A673 (cell line): ENCODE measurements at regions not wholly inside any gene's neighbourhood (a gene's known extent, or its start where the extent isn't known, plus 50 kb on each side); places are given as distances from the start of the nearest gene placed in this dataset.

Experiments
- BruUV-seq: library from RNA; stranded (reverse); fragments of 400-500 nt; replicated peaks from 2 replicates; lab custom pipeline; 2021; lab: Mats Ljungman, UMichigan
- CTCF ChIA-PET: fragments of 300-600 bp; sonication (Branson Sonifier 250); formaldehyde crosslinking; loops from one replicate; lab custom pipeline; 2022; ENCODE audit warnings: antibody characterized with exemption; lab: Charles Lee
- POLR2A ChIA-PET: fragments of 300-600 bp; sonication (Branson Sonifier 250); formaldehyde crosslinking; loops from one replicate; lab custom pipeline; 2022; ENCODE audit warnings: antibody characterized with exemption; ENCODE audit not compliant: low non-redundant PET; lab: Charles Lee
- DNase-seq: peaks from one replicate; pipeline ENCODE4 v3.0.0-alpha.2; 2015; ENCODE audit warnings: low spot score
- H3K27ac ChIP-seq: fragments of 200-600 bp; sonication (generic); 2 replicates; pipeline ENCODE4 v1.5.1; 2016; ENCODE audit warnings: mixed run types, low read depth, mild to moderate bottlenecking, mixed read lengths, antibody characterized with exemption, low read length; ENCODE audit not compliant: poor library complexity, severe bottlenecking
- H3K27me3 ChIP-seq: fragments of 200-600 bp; sonication (generic); replicated peaks from 2 replicates; pipeline ENCODE4 v1.6.1; 2017; ENCODE audit warnings: mixed run types, low read depth, mild to moderate bottlenecking, mixed read lengths, antibody characterized with exemption, low read length; ENCODE audit not compliant: insufficient read depth, poor library complexity
- H3K36me3 ChIP-seq: fragments of 200-600 bp; sonication (generic); 2 replicates; pipeline ENCODE4 v1.6.1; 2016; ENCODE audit warnings: mixed run types, mild to moderate bottlenecking, mixed read lengths, antibody characterized with exemption, low read length; ENCODE audit not compliant: insufficient read depth, poor library complexity, severe bottlenecking
- H3K4me1 ChIP-seq: fragments of 200-600 bp; sonication (generic); 2 replicates; pipeline ENCODE4 v1.6.1; 2017; ENCODE audit warnings: mixed run types, mild to moderate bottlenecking, mixed read lengths, antibody characterized with exemption, low read length; ENCODE audit not compliant: insufficient read depth, poor library complexity, severe bottlenecking
- H3K4me3 ChIP-seq: fragments of 200-600 bp; sonication (generic); 2 replicates; pipeline ENCODE4 v1.5.1; 2016; ENCODE audit warnings: low read depth, mixed run types, mild to moderate bottlenecking, mixed read lengths, low read length; ENCODE audit not compliant: poor library complexity, severe bottlenecking
- H3K9me3 ChIP-seq: fragments of 200-600 bp; sonication (generic); 2 replicates; pipeline ENCODE4 v1.6.1; 2016; ENCODE audit warnings: mixed run types, low read depth, mild to moderate bottlenecking, mixed read lengths, antibody characterized with exemption, low read length; ENCODE audit not compliant: poor library complexity, severe bottlenecking
- CTCF ChIP-seq: fragments of 300-800, 200-600 bp; sonication (generic); conservative IDR thresholded peaks from 2 replicates; pipeline ENCODE4 v1.5.1; 2017; ENCODE audit warnings: low read depth, mild to moderate bottlenecking, antibody characterized with exemption, low read length, moderate library complexity, mixed read lengths
- EZH2 ChIP-seq: fragments of 200-600 bp; sonication (generic); IDR thresholded peaks from 2 replicates; pipeline ENCODE4 v1.6.1; 2017; ENCODE audit warnings: borderline replicate concordance, low read depth, mild to moderate bottlenecking, mixed read lengths, antibody characterized with exemption, low read length; ENCODE audit not compliant: poor library complexity, severe bottlenecking
- intact Hi-C: fragments of 100-400 bp; cut with micrococcal nuclease; formaldehyde crosslinking; loops from one replicate; pipeline ENCODE4 v1.10.0; 2022; ENCODE audit not compliant: unreplicated experiment

DNA sequence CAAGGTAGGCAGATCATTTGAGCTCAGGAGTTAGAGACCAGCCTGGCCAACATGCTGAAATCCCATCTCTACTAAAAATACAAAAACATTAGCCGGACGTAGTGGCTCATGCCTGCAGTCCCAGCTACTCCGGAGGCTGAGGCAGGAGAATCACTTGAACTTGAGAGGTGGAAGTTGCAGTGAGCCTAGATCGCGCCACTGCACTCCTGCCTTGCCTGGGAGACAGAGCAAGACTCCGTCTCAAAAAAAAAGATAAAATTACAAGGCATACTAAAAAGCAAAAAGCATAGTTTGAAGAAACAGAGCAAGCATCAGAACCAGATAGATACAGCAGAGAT lies 61.2 kb upstream of the CDC42BPA start:
- DNase-seq = no peak
- no TSS peak for BruUV-seq
- Histone ChIP-seq H3K27ac (no peak overlapping the region), H3K36me3 (no peaks in the 10 kb centered on the region), H3K4me1 (no peaks in the 10 kb centered on the region), H3K9me3 (no peaks in the 10 kb centered on the region), H3K27me3 (peaks cover 46% of the 10 kb centered on the region), H3K4me3 (no peak overlapping the region)
- ChIA-PET POLR2A (no interaction called here), CTCF (interaction anchor here (0.6 kb wide), 1 partner anchor 755 kb away, joined by 6 read pairs; no protein-coding TSS in a partner anchor)
- TF ChIP-seq EZH2 = no peak
- TF ChIP-seq CTCF = no peak
- intact Hi-C loops = no loop called here

GRCh38 chr1:227378871-227379554 lies 60.7 kb upstream of the CDC42BPA start:
- Histone ChIP-seq H3K27me3 (peaks cover 46% of the 10 kb centered on the region), H3K9me3 (no peaks in the 10 kb centered on the region), H3K36me3 (no peaks in the 10 kb centered on the region), H3K4me1 (no peaks in the 10 kb centered on the region), H3K4me3 (no peak overlapping the region), H3K27ac (no peak overlapping the region)
- BruUV-seq = no TSS peak
- DNase-seq = no peak
- TF ChIP-seq EZH2 (no peak), CTCF (no peak)
- intact Hi-C loops = no loop called here
- CTCF ChIA-PET = interaction anchor here (0.6 kb wide), 1 partner anchor 755 kb away, joined by 6 read pairs; no protein-coding TSS in a partner anchor
- POLR2A ChIA-PET = no interaction called here

DNA sequence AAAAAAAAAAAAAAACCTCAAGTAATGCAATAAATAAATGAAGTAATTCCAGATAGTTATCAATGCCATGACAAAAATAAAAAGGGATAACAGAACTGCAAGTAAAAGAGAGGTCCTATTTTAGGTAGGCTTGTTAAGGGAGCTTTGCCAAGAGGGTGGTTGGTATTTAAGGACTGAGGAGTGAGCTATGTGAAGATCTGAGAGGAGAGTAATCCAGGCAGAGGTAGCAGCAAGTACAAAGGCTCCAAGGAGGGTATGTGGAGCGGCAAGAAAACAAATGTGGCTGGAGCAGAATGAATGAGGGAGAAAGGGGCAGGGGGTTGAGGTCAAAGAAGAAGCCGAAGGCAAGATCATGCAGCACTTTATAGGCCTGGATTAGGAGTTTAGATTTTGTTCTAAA lies 59.9 kb upstream of the CDC42BPA start:
- intact Hi-C loops = no loop called here
- DNase-seq = no peak
- no peak overlapping the region for H3K27ac ChIP-seq

More for the DNA sequence above, 59.9 kb upstream of the CDC42BPA start:
- Histone ChIP-seq H3K4me3 (no peak overlapping the region), H3K4me1 (no peaks in the 10 kb centered on the region), H3K36me3 (no peaks in the 10 kb centered on the region), H3K27me3 (peaks cover 46% of the 10 kb centered on the region), H3K9me3 (no peaks in the 10 kb centered on the region)
- CTCF ChIA-PET = no interaction called here
- POLR2A ChIA-PET = no interaction called here
- TF ChIP-seq EZH2 (no peak), CTCF (no peak)
- BruUV-seq = no TSS peak
